Psoas muscle (tissue), 7 donors: ENCODE measurements at regions not wholly inside any gene's neighbourhood (a gene's known extent, or its start where the extent isn't known, plus 50 kb on each side); places are given as distances from the start of the nearest gene placed in this dataset.

Experiments
- ATAC-seq, 4 donors: fragments of 200-7000 bp; cut with Tn5 transposase; one replicate each; pipeline ENCODE4 v1.9.1; 2020; ENCODE audit warnings: moderate library complexity in 3 of 4, mild to moderate bottlenecking in 2 of 4
- DNase-seq, 2 donors: peaks; one replicate each; pipeline ENCODE4 v3.0.0-alpha.2; 2020
- H3K27ac ChIP-seq: fragments of 200-600 bp; one replicate; pipeline ENCODE4 v1.8.0; 2022
- H3K27me3 ChIP-seq, 3 donors: fragments of 200-600 bp in 1 of 3; one replicate each; pipeline versions ENCODE4 v1.6.1 to v1.8.0; 2013 to 2022; ENCODE audit warnings: low read length in 2 of 3, mild to moderate bottlenecking in 2 of 3, moderate library complexity in 1 of 3; ENCODE audit not compliant: insufficient read depth in 3 of 3
- H3K36me3 ChIP-seq, 2 donors: fragments of 200-600 bp in 1 of 2; one replicate each; pipeline versions ENCODE4 v1.6.1 to v1.8.0; 2013 to 2022; ENCODE audit warnings: low read depth in 1 of 2, mild to moderate bottlenecking in 1 of 2, moderate library complexity in 1 of 2; ENCODE audit not compliant: insufficient read depth in 1 of 2
- H3K4me1 ChIP-seq: fragments of 200-600 bp; one replicate; pipeline ENCODE4 v1.8.0; 2022
- H3K4me3 ChIP-seq: fragments of 200-600 bp; one replicate; pipeline ENCODE4 v1.8.0; 2022; ENCODE audit warnings: mild to moderate bottlenecking
- H3K9me3 ChIP-seq: fragments of 200-600 bp; one replicate; pipeline ENCODE4 v1.8.0; 2022
- WGBS, 3 donors: extraction: QIAGEN DNeasy Blood & Tissue Kit; methylation state at CpG; one replicate each; pipeline versions ENCODE4 v1.1.6 to v1.1.7; 2013; 5-methylcytosine and 5-hydroxymethylcytosine counted together
- intact Hi-C, 2 donors: fragments of 100-400 bp; cut with DNase I; formaldehyde crosslinking; loops; one replicate each; pipeline versions ENCODE4 v1.11.0 to v1.14.2; 2022
- TF ChIP-seq, protein P1 (sequence below): fragments of 200-600 bp; IDR thresholded peaks from one replicate; pipeline ENCODE4 v1.8.0; 2022; ENCODE audit warnings: antibody characterized with exemption
- donor health status: healthy with polysubstance abuse.
- donor health status: DM: no; HTN: no; CAD: no; lungs with moderate emphysema.
- donor health status: Bipolar disorder and iron deficiency.
- donor health status: healthy.
- donor health status: DM: yes; HTN: yes; CAD: no.
- donor health status: DM: no; HTN: no; CAD: no.
- donor health status: DM: yes; HTN: yes; CAD: no.

- intact Hi-C loops = no loop called here
- no peaks in the 10 kb centered on the region for H3K27me3 ChIP-seq
- H3K27ac ChIP-seq = no peak overlapping the region
- ATAC-seq (no peak), DNase-seq (no peak)
- WGBS, 3 donors = 84 to 88% (median 86%) methylated on average over 5 of the region's 5 CpGs
- no peak overlapping the region for H3K4me3 ChIP-seq
- no peaks in the 10 kb centered on the region for H3K9me3 ChIP-seq
- TF ChIP-seq, protein P1, sequence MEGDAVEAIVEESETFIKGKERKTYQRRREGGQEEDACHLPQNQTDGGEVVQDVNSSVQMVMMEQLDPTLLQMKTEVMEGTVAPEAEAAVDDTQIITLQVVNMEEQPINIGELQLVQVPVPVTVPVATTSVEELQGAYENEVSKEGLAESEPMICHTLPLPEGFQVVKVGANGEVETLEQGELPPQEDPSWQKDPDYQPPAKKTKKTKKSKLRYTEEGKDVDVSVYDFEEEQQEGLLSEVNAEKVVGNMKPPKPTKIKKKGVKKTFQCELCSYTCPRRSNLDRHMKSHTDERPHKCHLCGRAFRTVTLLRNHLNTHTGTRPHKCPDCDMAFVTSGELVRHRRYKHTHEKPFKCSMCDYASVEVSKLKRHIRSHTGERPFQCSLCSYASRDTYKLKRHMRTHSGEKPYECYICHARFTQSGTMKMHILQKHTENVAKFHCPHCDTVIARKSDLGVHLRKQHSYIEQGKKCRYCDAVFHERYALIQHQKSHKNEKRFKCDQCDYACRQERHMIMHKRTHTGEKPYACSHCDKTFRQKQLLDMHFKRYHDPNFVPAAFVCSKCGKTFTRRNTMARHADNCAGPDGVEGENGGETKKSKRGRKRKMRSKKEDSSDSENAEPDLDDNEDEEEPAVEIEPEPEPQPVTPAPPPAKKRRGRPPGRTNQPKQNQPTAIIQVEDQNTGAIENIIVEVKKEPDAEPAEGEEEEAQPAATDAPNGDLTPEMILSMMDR = no peak
- no peaks in the 10 kb centered on the region for H3K36me3 ChIP-seq
- no peaks in the 10 kb centered on the region for H3K4me1 ChIP-seq
These were observed 914.4 kb upstream of the ACO1 start for GRCh38 chr9:31470051-31470450.

GRCh38 chr9:31471010-31471409 lies 913.4 kb upstream of the ACO1 start:
- TF ChIP-seq, protein P1 = no peak
- Histone ChIP-seq H3K36me3 (no peaks in the 10 kb centered on the region), H3K4me3 (no peak overlapping the region), H3K4me1 (no peaks in the 10 kb centered on the region), H3K9me3 (no peaks in the 10 kb centered on the region), H3K27me3 (no peaks in the 10 kb centered on the region), H3K27ac (no peak overlapping the region)
- no peak for ATAC-seq
- intact Hi-C loops = no loop called here
- no peak for DNase-seq
- 69 to 78% (median 74%) methylated on average over 7 of the region's 7 CpGs for WGBS, 3 donors

DNA sequence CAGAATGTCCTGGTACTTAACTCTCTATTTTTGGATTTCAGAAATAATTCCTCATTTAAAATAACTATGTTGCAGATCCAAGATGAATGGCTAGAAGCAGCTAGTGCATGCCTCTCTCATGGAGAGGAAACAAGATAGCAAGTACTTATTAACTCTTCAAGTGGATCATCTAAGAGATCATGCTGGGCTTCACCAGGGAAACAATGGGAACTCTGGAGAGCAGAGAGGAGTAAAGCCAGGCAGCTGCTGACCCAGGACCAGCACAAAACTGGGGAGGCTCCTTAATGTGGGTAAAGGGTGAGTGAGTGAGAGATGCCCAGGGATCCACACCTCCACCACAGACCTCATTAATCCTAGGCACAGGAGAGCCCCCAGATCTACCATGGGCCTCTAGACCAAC lies 897.8 kb upstream of the ACO1 start:
- H3K4me3 ChIP-seq = no peak overlapping the region
- H3K27me3 ChIP-seq = no peaks in the 10 kb centered on the region
- intact Hi-C loops = no loop called here
- H3K36me3 ChIP-seq = no peaks in the 10 kb centered on the region
- no peak for ATAC-seq
- DNase-seq = no peak
- TF ChIP-seq, protein P1 = no peak
- no peaks in the 10 kb centered on the region for H3K9me3 ChIP-seq
- no peaks in the 10 kb centered on the region for H3K4me1 ChIP-seq
- H3K27ac ChIP-seq = no peak overlapping the region

DNA sequence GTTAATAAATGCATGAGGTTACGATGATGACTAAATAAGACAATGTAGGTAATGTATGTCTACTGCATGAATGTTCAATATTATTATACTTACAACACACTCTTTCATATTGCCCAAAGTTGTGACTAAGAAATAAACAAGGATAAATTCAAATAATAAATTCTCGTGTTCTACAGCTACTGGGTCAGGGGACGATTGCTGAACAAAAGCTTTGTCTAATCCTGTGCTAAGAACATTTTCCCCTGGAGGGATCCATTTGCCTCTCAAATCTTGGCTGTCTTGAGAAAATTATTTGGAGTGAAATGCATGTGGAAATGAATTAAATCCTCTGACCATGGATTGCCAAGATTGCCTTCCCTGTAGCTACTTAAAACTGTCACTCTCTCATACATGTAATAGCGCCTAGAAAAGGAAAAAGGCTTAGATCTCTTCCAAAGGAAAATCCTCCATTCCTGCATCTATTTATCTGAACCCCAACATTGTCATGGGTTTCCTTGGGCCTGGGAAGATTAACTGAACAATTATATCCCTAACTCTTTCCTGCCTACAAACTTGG lies 893.8 kb upstream of the ACO1 start:
- Histone ChIP-seq H3K9me3 (no peaks in the 10 kb centered on the region), H3K36me3 (no peaks in the 10 kb centered on the region), H3K27me3 (no peaks in the 10 kb centered on the region), H3K4me3 (no peak overlapping the region), H3K27ac (no peak overlapping the region), H3K4me1 (no peaks in the 10 kb centered on the region)
- ATAC-seq (no peak), DNase-seq (no peak)
- intact Hi-C loops = no loop called here
- TF ChIP-seq, protein P1 = no peak
- 35 to 54% (median 38%) methylated on average over 4 of the region's 4 CpGs for WGBS, 3 donors

GRCh38 chr9:31492229-31492628 lies 892.2 kb upstream of the ACO1 start:
- intact Hi-C loops = no loop called here
- Histone ChIP-seq H3K27ac (no peak overlapping the region), H3K9me3 (no peaks in the 10 kb centered on the region), H3K27me3 (no peaks in the 10 kb centered on the region), H3K4me1 (no peaks in the 10 kb centered on the region), H3K4me3 (no peak overlapping the region), H3K36me3 (no peaks in the 10 kb centered on the region)
- TF ChIP-seq, protein P1 = no peak
- ATAC-seq (no peak), DNase-seq (no peak)
- WGBS, 3 donors = 14 to 28% (median 21%) methylated on average over 1 of the region's 1 CpG
